GM18517 (cell line): ENCODE measurements at regions not wholly inside any gene's neighbourhood (a gene's known extent, or its start where the extent isn't known, plus 50 kb on each side); places are given as distances from the start of the nearest gene placed in this dataset.
"Not testable (repeated sequence)": the region's sequence is repeated elsewhere in the genome, so short reads cannot be mapped to it uniquely, and the experiment has no call there.

ENCODE experiments used
- ATAC-seq: cut with Tn5 transposase; IDR thresholded peaks from one replicate; pipeline ENCODE4 v1.9.1; 2021; ENCODE audit warnings: mild to moderate bottlenecking, moderate library complexity; ENCODE audit not compliant: unreplicated experiment

DNA sequence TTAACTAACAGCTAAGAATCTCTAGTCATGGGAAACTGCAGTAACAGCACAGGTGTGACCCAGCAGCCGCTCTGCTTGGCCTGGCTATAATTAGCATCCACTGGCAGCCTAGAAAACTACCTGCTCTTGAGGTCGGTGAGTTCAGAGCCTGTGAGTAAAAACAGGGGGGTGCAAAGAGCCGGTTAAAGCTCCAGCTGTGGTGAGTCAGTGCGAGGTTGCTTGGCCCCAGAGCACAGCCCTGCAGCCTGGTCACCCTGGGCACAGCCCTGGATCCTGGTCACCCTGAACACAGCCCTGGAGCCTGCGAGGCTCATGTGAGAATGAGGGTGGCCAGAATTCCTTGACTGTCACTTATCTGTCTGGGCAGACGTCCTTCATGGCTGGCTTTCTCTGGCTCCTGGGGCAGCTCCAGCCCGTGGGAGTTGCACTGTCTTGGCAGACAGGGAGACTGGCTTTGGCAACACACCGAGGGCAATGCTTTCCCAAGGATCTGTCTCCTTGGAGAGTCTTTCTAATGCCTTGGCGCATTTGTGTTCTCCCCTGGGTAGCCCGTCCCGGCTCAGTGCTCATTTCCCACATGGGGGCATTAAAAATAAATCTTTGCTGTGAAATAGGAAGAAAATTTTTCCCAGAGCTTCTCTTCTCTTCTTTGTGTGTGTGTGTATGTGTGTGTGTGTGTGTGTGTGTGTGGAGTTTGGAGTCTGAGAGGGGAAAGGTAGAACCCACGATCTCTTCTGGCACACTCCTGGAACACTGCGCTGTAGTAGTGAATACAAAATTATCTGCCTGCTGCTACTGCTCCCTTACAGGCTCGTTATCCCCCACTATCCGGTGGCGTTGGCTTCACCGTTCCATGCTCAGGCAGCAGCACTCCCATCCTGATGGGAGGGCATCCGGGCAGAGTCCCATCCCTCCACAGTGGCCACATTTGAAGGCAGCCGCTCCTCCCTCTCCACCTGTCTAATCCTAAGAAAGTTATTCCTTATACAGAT, 250.2 kb upstream of the MEX3C start:
- no peak for ATAC-seq

DNA sequence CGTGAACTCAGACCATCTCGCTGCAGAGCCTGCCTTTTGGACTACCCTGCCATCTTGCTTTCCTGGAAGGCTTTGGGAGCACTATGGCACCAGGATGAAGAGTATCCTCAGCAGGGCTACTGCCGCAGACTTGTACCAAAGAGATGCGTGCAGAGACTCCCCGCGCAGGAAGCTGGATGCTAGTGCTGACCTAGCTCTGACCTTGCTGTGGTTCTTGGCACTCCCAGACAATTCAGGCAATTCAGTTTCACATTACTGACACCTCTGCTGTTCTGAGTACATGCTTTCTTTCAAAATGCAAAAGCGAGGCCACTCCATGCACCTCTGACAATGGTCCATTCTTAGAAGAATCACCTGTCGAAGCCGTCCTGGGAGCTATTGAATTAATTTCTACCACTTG, 251.5 kb upstream of the MEX3C start:
- no peak for ATAC-seq

DNA sequence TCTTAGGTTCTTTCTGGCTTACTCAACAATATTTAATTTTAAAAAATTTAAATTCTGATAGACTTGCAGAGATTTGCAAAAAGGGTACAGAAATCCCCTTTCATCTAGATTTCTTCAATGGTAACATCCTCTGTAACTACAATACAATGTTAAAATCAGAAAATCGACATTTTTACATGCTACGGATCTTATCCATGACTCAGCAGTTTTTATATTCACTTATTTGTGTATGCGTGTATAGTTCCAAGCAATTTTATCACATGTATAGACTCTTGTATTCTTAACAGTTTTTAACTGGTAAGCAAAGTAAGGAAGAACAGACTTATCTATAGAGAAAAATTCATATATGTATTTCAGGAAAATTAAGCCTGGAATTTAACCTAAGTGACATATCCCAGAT, 256.1 kb upstream of the MEX3C start:
- no peak for ATAC-seq

DNA sequence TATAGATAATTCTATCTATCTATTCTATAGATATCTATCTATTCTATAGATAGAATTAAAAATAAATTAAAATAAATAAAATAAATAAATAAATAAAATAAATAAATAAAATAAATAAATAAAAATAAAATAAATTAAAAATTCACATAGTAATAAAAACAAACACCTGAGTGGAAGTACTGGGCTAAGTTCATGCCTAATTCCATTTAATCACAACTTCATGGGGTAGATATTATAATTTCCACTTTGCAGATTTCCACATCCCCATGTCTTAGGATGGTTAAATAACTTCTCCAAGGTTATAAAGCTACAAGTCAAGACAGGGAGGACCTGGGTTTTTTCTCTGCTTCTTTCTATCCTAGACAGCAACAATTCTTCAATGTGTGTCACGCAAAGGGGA, 261.4 kb upstream of the MEX3C start:
- ATAC-seq: no peak

DNA sequence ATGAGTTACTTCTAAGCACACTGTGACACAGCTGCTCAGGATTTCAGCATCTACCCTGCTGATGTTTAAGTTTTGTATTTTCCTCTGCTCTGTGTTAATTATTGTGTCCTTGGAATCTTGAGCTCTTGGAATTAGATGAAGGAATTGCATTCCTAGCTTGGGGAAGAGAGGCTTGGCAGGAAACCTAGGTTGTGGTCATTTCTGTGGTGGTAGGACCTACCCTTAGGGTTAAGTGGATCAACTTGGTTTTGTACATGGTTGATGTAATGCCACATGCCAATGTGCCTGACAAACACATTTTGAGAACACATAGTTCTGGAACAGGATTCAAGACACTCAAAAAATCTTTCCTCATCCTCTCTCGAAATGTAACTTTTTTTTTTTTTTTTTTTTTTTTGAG, 264.5 kb upstream of the MEX3C start:
- no peak for ATAC-seq

DNA sequence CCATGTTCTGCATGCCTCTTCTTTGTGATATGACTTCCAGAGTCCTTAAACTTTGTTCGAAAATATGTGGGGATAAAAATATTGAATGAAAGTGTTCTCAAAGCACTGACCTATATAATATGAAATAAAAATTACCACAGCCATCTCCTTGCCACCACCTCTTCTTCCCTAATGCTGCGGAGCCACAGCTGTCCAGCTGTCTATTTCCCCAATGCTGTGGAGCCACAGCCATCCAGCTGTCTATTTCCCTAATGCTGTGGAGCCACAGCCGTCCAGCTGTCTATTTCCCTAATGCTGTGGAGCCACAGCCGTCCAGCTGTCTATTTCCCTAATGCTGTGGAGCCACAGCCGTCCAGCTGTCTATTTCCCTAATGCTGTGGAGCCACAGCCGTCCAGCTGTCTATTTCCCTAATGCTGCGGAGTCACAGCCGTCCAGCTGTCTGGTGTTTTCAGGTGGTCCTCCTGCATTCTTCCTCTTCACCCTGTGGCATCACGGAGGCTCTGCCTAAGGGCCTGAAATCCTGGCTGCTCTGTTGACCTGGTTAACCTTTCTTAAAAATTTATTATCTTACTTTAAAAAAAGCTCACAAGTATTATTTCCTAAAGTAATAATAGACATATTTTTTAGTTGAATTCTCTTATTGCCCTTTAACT, 266.1 kb upstream of the MEX3C start:
- no peak for ATAC-seq

DNA sequence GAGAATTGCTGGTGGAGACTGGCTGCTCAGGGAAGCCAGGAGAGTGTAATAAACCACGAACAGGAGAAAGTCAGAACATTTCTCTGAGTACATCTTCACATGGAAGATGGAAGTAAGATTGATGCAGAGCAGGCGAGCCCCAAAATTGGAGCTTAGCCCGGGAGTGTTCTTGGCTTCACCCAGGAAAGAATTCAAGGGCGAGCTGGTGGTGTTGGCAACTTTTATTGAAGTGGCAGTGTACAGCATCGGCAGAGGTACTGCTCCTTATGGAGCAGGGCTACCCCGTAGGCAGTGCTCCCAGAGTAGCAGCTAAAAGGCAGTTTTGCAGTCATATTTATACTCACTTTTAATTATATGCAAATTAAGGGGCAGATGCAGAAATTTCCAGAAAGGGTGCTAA, 281.4 kb upstream of the MEX3C start:
- ATAC-seq: no peak

DNA sequence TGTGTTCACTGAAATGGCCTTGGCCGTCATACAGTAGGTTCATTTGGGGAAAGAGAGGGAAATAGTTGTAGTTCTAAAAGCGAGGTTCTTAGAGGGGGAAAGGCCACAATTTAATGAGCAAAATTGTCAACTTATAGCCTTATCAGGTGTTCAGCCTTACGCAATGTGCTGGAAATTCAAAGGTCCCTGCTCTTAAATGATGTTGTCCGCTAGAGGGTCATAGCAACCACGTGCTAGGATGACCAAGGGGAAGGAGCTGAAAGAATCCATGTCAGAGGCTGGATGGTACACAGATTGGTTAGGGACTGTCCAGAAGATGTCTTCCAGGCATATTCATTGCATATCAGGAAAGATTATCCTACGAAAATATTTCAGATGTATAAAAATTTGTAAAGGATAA, 282.3 kb upstream of the MEX3C start:
- no peak for ATAC-seq

DNA sequence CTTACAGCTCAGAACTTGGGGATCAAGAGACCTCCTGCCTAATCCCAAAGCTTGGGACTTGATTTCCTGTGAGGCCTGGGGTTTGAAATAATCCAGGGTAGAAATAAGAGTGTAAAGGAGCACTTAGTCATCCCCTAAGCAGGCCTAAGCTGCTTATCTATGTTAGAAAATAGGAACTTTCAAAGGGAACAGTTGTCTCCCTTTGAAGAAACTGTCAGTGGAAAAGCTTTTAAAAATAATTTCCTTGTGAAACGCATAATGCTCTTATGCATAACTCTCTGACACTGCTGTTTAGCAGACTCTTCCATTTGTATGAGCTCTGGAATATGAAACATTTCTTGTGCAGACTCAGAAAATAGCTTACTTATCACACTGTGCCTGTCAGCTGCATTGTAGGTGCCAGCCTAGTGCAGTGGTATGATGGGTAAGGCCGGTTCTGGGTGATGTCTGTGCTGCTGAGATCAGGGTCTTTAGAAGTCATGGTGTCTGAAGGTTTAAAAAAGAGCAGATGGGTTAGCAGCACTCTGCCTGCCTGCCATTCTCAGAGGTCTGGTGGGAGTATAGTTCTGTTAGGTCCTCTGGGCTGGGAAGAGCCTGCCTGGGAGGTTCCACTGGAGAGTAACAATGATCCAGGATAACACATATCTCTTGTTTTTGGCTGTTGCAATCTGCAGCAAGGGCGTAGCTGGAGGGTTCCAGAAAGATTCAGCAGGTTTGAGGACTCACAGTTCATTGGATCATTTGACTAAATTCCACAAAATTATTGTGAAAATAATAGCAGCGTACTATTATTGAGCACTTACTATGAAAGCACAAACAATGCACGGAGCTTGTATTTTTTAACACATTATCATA, 283.2 kb upstream of the MEX3C start:
- no peak for ATAC-seq

DNA sequence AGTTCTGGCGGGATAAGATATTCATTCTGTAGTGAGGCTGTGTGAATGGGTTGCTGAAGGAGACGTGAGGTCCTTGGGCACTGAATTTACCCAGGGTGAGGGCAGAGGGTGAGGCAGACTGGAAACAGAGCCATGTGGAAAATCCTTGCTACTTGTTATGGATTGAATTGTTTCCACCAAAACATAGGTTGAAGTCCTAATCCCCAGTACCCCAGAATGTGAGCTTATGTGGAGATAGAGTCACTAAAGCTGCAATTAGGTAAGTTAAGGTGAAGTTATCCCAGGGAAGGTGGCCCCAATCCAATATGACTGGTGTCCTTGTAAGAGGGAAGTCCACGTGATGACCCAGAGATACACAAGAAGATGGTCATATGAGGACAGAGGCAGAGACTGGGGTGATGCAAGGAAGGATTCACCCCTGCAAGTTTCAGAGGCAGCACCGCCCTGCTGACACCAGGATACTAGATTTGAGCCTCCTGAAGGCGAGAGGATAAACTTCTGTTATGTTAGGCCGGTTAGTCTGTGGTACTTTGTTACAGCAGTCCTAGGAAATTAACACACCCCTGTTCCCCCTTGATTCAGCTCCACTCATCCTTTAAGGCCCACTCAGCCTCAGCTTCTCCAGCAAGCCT, 289.4 kb upstream of the MEX3C start:
- ATAC-seq: no peak

DNA sequence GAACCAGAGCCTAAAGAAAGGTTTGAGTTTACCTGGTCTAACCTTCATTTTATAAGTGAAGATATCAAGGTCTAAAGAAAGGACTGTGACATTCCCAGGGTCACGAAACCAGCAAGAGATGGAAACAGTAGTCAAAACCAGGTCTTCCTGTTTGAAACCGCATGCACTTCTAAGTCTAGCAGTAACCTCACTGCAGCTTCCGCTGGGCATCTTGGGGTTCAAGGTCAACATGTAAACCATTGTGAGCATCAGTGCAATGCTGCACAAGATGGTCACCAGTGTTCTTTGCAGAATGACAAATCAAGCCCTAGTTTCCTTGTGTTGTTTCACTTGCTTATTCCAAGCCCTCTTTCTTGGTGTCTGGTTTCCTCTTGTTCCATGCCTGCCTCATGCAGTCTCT, 292.9 kb upstream of the MEX3C start:
- no peak for ATAC-seq

DNA sequence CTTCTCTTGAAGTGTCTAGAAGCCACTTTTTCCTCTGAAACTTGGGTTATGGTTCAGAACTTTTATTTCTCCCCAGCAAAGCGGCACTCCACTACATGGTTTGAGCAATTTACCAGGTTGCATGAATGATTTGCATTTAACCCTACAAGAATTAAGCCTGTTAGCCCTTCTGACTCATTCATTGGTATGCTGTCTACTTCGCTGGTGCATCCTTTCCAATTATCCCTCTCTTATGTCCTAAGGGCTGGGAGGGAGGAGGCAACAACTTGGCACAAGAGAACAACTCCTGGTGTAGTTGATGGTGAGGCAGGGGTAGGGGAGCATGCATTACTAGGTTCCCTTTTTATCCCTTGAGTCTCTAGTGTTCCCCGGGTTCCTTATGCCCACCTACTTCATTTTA, 293.4 kb upstream of the MEX3C start:
- no peak for ATAC-seq

DNA sequence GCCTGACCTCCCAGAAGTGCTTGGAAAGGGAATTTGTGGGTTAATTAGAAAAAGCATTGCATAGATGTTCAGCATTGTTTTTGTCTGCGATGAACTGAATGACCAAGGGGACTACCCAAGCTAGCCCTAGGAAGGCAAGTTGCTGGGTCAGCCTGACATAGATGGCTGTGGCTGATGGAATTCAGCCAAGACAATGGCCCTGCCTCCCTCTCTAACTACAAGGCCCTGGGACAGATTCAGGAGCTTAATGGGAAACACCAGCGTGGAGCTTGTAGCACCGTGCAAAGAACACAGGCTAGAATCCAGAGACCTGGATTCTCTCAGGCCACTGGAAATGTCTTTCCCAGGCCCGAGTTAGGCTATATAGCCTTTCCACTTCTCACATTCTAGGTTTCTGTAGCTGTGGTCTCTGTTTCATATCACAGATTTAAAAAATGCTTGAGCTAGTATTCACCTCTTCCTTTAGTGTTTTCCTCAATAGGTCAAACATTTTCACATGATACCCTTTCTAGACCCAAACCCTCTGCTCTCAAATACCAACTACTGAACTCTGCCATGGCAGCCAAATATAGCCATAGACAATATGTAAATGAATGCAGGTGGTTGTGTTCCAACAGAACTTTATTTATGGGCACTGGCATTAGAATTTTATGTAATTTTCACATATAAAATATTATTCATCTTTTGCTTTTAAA, 294.3 kb upstream of the MEX3C start:
- ATAC-seq: no peak

DNA sequence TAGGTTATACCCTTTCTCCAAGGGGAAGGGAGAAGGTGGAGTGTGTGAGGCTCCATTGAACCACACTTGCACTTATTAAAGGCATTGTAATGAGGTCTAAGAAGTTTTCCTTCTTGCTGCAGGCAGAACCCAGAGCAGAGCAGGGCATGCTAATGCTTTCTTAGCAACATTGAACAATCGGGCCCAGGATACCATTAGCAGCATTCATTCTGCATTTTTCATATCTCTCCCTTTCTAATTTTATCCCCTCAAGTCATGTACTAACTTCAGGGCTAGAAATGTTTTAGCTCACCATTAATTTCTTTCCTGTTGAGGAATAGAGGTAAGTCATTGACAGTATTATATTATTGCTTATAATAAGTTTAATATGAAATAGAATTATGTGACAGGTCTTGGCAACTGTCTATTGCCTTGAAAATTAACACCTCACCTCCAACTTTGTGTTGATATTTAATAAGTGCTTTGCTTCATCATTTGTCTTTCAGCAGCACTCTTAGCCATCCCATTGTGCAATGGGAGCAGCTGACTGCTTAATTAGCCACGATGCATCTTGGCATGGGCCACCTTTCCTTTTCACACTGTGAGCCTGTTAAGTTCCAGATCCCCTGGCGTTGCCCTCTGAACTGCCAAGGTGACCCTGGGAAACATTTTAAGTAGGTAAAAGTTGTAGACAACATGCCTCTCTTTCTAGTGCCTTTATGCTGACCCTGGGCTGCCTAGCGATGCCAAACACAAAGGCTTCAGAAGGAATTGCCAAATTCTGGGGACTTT, 300.8 kb upstream of the MEX3C start:
- no peak for ATAC-seq

DNA sequence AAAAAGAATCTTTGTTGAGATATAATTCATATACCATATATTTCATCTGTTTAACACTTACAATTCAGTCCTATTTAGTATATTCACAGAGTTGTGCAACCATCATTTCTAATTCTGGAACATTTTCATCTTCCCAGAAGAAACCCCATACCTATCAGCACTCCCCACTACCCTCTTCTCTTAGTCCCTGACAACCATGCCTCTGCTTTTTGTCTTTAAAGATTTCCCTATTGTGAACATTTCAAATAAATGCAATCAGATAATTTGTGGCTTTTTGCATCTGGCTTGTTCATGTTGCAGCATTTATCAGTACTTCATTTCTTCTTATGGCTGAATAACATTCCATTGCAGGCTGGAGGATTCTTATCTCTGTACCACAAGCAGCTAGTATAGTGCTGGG, 305.9 kb upstream of the MEX3C start:
- no peak for ATAC-seq

DNA sequence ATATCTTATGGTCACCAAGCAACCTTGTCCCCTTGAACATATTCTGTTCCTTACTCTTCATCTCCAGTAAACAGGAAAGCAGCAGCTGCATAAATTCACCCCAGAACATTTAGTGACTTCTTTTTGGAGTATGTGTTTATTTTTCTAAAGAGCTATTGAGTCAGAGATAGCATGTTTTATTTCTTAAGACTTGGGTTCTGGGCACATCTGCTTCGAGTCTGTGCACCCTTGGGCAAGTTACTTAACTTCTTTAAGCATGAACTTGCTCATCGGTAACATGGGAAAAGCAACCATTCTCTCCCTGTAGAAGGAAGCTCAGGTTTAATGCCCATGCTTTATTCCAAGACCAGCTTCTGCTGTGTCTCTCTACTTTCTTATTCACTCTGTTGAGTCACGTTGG, 309.3 kb upstream of the MEX3C start:
- ATAC-seq: no peak

DNA sequence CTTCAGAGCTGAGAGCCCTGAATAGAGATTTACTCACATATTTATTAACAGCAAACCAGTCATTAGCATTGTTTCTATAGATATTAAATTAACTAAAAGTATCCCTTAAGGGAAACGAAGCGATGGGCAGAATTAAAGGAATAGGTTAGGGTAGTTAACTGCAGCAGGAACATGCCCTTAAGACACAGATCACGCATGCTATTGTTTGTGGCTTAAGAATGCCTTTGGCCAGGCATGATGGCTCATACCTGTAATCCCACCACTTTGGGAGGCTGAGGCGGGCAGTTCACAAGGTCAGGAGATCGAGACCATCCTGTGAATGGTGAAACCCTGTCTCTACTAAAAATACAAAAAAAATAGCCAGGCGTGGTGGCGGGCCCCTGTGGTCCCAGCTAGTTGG, 310.9 kb upstream of the MEX3C start:
- ATAC-seq: not testable (repeated sequence)

DNA sequence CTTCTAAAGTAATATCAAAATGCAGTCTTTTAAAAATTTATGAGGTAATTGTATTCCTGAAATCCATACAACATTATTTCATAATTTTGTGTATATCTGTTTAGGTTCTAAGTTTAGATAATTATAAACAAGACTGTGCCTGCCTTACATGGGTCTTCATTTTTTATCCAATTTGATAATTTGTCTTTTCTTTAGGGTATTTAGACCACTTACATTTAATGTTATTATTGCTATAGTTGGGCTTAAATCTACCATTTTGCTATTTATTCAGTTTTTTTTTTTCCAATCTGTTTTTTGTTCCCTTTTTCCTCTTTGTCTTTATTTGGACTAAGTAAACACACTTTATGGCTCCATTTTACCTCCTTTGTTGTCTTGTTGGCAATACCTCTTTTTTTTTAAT, 312.5 kb upstream of the MEX3C start:
- ATAC-seq: no peak

DNA sequence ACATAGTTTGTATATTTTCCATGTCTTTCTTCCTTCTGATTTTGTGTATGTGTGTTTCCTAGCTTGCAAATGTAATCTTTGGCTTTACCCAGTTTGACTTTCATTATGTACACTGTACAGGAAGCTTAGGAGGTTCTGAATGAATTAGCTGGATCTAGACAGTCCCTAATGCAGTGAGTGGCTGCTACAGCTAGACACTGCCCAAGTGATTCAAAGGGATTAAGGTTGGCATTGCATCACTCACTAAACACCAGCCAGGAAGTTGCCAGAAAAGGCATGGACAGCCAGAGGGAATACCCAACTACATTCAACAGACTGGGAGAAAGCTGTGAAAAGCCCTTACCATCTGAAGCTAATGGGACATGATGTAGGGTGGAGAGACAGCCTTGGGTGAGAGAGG, 316.0 kb upstream of the MEX3C start:
- no peak for ATAC-seq

DNA sequence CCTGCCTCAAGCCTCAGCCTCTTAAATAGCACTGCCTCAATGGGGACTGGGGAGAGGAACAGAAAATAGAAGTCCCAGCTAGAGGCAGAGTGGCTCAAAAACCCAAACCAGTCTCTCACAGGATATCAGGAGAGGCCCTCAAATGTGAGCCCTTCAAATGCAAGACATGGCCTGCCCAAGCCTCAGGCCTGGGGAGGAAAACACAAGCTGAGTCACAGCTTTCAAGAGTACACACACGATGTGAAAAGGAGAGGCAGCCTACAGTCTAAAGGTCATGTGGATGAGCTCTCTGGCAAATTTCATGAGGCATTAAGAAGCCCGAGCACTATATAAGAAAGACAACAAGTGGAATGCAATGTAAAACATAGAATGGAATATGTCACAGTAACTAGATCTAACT, 316.6 kb upstream of the MEX3C start:
- ATAC-seq: no peak
